KMS-11 (cell line): ENCODE measurements at regions not wholly inside any gene's neighbourhood (a gene's known extent, or its start where the extent isn't known, plus 50 kb on each side); places are given as distances from the start of the nearest gene placed in this dataset.

Experiments used
- H2AFZ ChIP-seq: fragments of 200-600 bp; sonication (generic); 2 replicates; pipeline ENCODE4 v1.6.1; 2016; ENCODE audit warnings: antibody characterized with exemption, mixed run types, low read depth
- H3K27ac ChIP-seq: fragments of 200-600 bp; sonication (generic); 2 replicates; pipeline ENCODE4 v1.6.1; 2016; ENCODE audit warnings: mild to moderate bottlenecking, mixed run types
- H3K27me3 ChIP-seq: fragments of 200-600 bp; sonication (generic); 2 replicates; pipeline ENCODE4 v1.6.1; 2017; ENCODE audit warnings: mild to moderate bottlenecking, low read depth, mixed run types, moderate library complexity; ENCODE audit not compliant: insufficient read depth
- H3K36me3 ChIP-seq: fragments of 200-600 bp; sonication (generic); 2 replicates; pipeline ENCODE4 v1.6.1; 2017; ENCODE audit warnings: mild to moderate bottlenecking, mixed run types; ENCODE audit not compliant: insufficient read depth
- H3K4me1 ChIP-seq: fragments of 200-600 bp; sonication (generic); 2 replicates; pipeline ENCODE4 v1.6.1; 2016; ENCODE audit warnings: mild to moderate bottlenecking, low read depth, mixed run types; ENCODE audit not compliant: poor library complexity, severe bottlenecking
- H3K4me2 ChIP-seq: fragments of 200-600 bp; sonication (generic); 2 replicates; pipeline ENCODE4 v1.7.0; 2016; ENCODE audit warnings: mild to moderate bottlenecking, mixed run types
- H3K4me3 ChIP-seq: fragments of 200-600 bp; sonication (generic); IDR thresholded peaks from 2 replicates; pipeline ENCODE4 v1.6.1; 2017; ENCODE audit warnings: low read depth, low read length, mixed read lengths; ENCODE audit not compliant: insufficient read depth
- H3K79me2 ChIP-seq: fragments of 200-600 bp; sonication (generic); 2 replicates; pipeline ENCODE4 v1.6.1; 2016; ENCODE audit warnings: low read depth, mixed run types; ENCODE audit not compliant: insufficient read depth
- H3K9ac ChIP-seq: fragments of 200-600 bp; sonication (generic); 2 replicates; pipeline ENCODE4 v1.6.1; 2016; ENCODE audit warnings: mild to moderate bottlenecking, mixed run types
- H4K20me1 ChIP-seq: fragments of 200-600 bp; sonication (generic); 2 replicates; pipeline ENCODE4 v1.6.1; 2016; ENCODE audit warnings: mild to moderate bottlenecking, mixed run types; ENCODE audit not compliant: insufficient read depth
- CTCF ChIP-seq: fragments of 200-600 bp; sonication (generic); conservative IDR thresholded peaks from 2 replicates; pipeline ENCODE4 v1.6.1; 2017; ENCODE audit warnings: low read depth, mild to moderate bottlenecking, antibody characterized with exemption, low read length, moderate library complexity, mixed read lengths

- Histone ChIP-seq H3K4me3 (no peak overlapping the region), H3K79me2 (no peaks in the 10 kb centered on the region), H3K27ac (no peak overlapping the region), H3K9ac (no peak overlapping the region), H4K20me1 (no peaks in the 10 kb centered on the region), H3K4me1 (no peaks in the 10 kb centered on the region), H3K4me2 (no peak overlapping the region), H3K27me3 (no peaks in the 10 kb centered on the region), H3K36me3 (no peaks in the 10 kb centered on the region), H2AFZ (no peak overlapping the region)
- no peak for TF ChIP-seq CTCF
These were observed 219.1 kb upstream of the STK17B start for GRCh38 chr2:196390243-196391148.

- no peak for TF ChIP-seq CTCF
- Histone ChIP-seq H3K4me1 (no peaks in the 10 kb centered on the region), H3K27me3 (no peaks in the 10 kb centered on the region), H3K27ac (no peak overlapping the region), H3K36me3 (no peaks in the 10 kb centered on the region), H3K4me3 (no peak overlapping the region), H3K9ac (no peak overlapping the region), H3K4me2 (no peak overlapping the region), H4K20me1 (no peaks in the 10 kb centered on the region), H3K79me2 (no peaks in the 10 kb centered on the region), H2AFZ (no peak overlapping the region)
These were observed 219.7 kb upstream of the STK17B start for GRCh38 chr2:196391149-196391479.

- H3K36me3 ChIP-seq, result no peaks in the 10 kb centered on the region
- no peak overlapping the region for H3K4me2 ChIP-seq
- H3K4me1 ChIP-seq, result peaks cover 5% of the 10 kb centered on the region
- H3K4me3 ChIP-seq, result no peak overlapping the region
- H2AFZ ChIP-seq, result no peak overlapping the region
- no peaks in the 10 kb centered on the region for H4K20me1 ChIP-seq
- H3K9ac ChIP-seq, result no peak overlapping the region
- no peak overlapping the region for H3K27ac ChIP-seq
- H3K79me2 ChIP-seq, result no peaks in the 10 kb centered on the region
- H3K27me3 ChIP-seq, result no peaks in the 10 kb centered on the region
- no peak for TF ChIP-seq CTCF
These were observed 227.7 kb upstream of the STK17B start for GRCh38 chr2:196399096-196399495.

GRCh38 chr2:196399722-196400691 lies 228.6 kb upstream of the STK17B start:
- H3K9ac ChIP-seq, result no peak overlapping the region
- H3K4me2 ChIP-seq, result no peak overlapping the region
- no peak overlapping the region for H3K4me3 ChIP-seq
- no peaks in the 10 kb centered on the region for H4K20me1 ChIP-seq
- no peaks in the 10 kb centered on the region for H3K36me3 ChIP-seq
- H3K27ac ChIP-seq, result no peak overlapping the region
- TF ChIP-seq CTCF, result no peak
- no peak overlapping the region for H2AFZ ChIP-seq
- H3K4me1 ChIP-seq, result peaks cover 5% of the 10 kb centered on the region
- no peaks in the 10 kb centered on the region for H3K27me3 ChIP-seq
- H3K79me2 ChIP-seq, result no peaks in the 10 kb centered on the region
